GM10266 (cell line): ENCODE measurements at regions not wholly inside any gene's neighbourhood (a gene's known extent, or its start where the extent isn't known, plus 50 kb on each side); places are given as distances from the start of the nearest gene placed in this dataset.

Experiments used
- DNase-seq: peaks from one replicate; pipeline ENCODE4 v3.0.0; 2012; ENCODE audit errors: extremely low spot score
- TF ChIP-seq, protein P1 (sequence below): IDR thresholded peaks from 2 replicates; pipeline ENCODE4 v1.5.1; 2012; ENCODE audit warnings: mild to moderate bottlenecking, low read depth; ENCODE audit not compliant: control insufficient read depth, insufficient read depth; ENCODE audit errors: missing control alignments

DNA sequence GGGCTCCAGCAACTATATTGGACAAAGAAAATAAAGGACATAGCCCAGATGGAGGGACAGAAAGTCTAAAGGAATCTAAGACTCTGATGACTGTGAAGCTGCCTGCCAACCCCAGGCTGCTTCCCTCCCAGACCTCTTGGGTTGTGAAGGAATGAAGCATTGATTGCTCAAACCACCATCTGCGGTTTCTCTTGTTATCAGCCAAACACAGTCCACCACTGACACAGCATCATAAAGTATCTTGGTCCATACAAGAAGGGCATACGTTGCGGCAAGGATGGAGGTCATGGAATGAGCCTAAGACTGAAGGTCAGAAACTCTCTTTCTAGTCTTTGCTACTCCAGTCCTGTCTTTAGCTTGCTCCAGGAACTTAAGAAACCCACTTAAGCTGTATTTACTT, 58.5 kb upstream of the PLXNC1 start:
- DNase-seq, result no peak
- TF ChIP-seq, protein P1, sequence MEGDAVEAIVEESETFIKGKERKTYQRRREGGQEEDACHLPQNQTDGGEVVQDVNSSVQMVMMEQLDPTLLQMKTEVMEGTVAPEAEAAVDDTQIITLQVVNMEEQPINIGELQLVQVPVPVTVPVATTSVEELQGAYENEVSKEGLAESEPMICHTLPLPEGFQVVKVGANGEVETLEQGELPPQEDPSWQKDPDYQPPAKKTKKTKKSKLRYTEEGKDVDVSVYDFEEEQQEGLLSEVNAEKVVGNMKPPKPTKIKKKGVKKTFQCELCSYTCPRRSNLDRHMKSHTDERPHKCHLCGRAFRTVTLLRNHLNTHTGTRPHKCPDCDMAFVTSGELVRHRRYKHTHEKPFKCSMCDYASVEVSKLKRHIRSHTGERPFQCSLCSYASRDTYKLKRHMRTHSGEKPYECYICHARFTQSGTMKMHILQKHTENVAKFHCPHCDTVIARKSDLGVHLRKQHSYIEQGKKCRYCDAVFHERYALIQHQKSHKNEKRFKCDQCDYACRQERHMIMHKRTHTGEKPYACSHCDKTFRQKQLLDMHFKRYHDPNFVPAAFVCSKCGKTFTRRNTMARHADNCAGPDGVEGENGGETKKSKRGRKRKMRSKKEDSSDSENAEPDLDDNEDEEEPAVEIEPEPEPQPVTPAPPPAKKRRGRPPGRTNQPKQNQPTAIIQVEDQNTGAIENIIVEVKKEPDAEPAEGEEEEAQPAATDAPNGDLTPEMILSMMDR, result no peak

DNA sequence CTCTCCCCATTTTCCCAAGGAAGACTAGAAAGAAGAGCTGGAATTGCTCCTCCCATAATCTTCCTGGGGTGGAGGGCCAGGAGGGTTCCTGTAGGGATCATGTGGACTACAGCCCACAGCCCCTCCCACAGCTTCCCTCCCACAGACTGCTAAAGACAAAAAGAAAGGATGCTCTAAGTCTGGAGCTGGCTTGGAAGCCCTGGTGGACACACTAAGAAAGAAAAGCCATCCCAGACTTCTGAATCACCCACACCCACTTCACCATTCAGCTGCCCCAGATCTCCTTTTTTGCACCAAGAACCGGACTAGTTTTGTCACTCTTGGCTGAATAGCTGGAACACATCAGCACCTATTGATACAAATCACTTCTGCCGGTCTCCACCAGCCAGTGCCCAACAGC, 56.8 kb upstream of the PLXNC1 start:
- DNase-seq, result no peak
- TF ChIP-seq, protein P1, result no peak

DNA sequence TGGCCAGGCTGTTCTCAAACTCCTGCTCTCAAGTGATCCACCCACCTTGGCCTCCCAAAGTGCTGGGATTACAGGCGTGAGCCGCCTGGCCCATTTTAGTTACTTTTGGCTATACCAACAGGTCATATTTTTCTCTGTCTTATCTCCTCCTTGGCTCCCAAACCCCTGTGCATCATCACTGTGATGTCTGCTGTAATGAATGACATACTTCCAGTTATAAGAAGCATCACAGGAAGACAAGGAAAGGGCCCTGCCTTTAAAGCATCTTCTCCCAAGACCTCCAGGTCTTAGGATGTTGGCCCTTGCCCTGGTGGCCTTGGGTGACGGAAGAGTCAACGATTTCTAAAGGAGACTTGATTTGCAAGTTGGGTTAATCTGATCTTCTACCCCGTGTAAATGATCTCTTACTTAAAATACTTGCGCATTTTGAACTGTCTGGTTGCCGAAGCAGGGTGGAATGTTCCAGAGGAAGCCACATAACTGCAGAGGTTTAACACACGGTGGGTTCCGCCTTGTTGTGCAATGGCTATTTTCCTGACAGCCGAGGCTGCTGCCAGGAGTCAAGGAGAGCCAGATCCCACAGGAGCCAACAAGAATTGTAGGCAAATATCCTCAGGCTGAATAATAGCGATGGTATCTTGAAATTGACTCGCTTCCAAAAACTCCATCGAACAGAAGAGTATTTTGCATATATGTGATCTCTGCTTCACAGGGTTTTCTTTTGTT, 55.7 kb upstream of the PLXNC1 start:
- TF ChIP-seq, protein P1, result no peak
- no peak for DNase-seq

DNA sequence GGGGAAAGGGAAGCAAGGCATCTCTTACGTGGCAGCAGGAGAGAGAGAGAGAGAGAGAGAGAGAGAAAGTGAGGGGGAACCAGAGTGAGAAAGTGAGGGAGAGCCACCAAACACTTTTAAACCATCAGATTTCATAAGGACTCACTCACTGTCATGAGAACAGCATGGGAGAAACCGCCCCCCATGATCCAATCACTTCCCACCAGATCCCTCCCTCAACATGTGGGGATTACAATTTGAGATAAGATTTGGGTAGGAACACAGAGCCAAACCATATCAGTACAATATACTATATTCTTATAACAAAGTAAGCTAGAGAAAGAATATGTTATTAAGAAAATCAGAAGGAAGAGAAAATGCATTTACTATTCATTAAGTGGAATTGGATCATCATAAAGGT, 53.7 kb upstream of the PLXNC1 start:
- TF ChIP-seq, protein P1, result no peak
- DNase-seq, result no peak

DNA sequence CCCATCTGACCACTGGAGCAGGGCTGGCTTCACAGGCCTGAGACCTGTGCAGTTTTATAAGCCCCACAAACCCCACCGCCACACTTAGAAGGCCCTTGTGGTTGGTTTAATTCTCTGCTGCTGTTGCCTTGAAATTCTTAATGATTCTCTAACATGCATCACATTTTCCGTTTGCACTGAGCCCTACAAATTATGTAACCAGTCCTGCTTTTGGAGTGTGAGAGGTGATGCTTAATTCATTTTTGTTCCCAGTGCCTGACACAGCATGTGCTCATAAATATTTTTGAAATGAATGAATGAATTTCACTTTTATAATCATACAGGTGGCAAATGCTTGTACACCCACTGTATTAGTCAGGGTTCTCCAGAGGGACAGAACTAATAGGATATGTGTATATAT, 52.8 kb upstream of the PLXNC1 start:
- no peak for DNase-seq
- TF ChIP-seq, protein P1, result no peak

DNA sequence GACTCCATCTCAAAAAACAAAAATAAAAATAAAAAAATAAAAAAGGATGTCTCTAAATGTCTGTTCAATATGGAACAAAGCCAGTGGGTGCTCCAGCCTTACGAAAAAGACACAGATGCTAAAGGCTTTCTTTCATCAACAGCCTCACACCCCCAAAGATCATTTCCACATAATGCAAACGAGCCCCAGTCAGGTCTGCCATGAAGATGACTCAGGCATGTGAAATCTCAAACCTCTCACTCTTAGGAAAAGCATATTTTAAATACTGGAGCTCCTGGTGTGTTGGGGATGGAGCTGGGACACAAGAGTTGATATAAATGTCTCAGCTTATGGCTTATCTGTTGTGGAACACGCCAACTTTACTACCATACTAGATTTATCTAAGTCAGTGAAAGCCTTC, 49.9 kb upstream of the PLXNC1 start:
- TF ChIP-seq, protein P1, result no peak
- DNase-seq, result no peak
